ENCODE measurements at regions not wholly inside any gene's neighbourhood (a gene's known extent, or its start where the extent isn't known, plus 50 kb on each side); places are given as distances from the start of the nearest gene placed in this dataset.

DNA sequence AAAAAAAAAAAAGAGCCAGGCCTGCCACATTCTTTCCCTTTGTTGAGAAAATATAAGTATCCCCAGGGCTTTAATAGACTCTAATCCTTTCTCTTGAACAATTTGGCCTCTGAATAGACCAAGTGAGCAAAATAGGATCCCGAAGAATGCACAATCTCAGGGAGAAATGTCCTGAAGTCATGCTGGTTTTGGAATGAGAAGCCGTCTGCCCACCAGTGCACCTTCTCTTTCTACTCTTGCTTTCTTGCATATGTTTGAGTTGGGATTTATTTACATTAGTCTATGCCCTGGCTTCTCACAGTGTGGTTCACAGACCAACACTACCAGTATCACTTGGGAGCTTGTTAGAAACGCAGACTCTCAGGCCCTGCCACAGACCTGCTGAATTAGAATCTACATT is 153.0 kb downstream of the ZNF621 start:
- Histone ChIP-seq H3K27ac (ENCODE audit: low read length) (no peak overlapping the region), H3K4me3 (ENCODE audit: low read depth in 1 of 2, low read length in 2 of 2) (no peak overlapping the region), H3K79me2 (ENCODE audit: insufficient read depth, low read length) (no peaks in the 10 kb centered on the region), H3K9ac (ENCODE audit: low read depth, low read length) (no peak overlapping the region), H3K4me1 (ENCODE audit: insufficient read depth, low read length) (no peaks in the 10 kb centered on the region), H3K9me3 (ENCODE audit: insufficient read depth, low read length, severe bottlenecking) (no peaks in the 10 kb centered on the region), H3K36me3 (ENCODE audit: insufficient read depth, low read length) (no peaks in the 10 kb centered on the region), H3K27me3 (ENCODE audit: insufficient read depth, low read length, poor library complexity) (peaks cover 5% of the 10 kb centered on the region), H4K20me1 (ENCODE audit: insufficient read depth, low read length) (no peaks in the 10 kb centered on the region), H2AFZ (ENCODE audit: low read depth, low read length) (no peak overlapping the region), H3K4me2 (ENCODE audit: insufficient read depth, low read length) (no peak overlapping the region)
- ATAC-seq (ENCODE audit: insufficient read depth, low read depth) (no peak), DNase-seq (no peak)
- TF ChIP-seq, protein P1, sequence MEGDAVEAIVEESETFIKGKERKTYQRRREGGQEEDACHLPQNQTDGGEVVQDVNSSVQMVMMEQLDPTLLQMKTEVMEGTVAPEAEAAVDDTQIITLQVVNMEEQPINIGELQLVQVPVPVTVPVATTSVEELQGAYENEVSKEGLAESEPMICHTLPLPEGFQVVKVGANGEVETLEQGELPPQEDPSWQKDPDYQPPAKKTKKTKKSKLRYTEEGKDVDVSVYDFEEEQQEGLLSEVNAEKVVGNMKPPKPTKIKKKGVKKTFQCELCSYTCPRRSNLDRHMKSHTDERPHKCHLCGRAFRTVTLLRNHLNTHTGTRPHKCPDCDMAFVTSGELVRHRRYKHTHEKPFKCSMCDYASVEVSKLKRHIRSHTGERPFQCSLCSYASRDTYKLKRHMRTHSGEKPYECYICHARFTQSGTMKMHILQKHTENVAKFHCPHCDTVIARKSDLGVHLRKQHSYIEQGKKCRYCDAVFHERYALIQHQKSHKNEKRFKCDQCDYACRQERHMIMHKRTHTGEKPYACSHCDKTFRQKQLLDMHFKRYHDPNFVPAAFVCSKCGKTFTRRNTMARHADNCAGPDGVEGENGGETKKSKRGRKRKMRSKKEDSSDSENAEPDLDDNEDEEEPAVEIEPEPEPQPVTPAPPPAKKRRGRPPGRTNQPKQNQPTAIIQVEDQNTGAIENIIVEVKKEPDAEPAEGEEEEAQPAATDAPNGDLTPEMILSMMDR (IDR thresholded peaks at IDR 0.05; ENCODE audit: borderline replicate concordance, extremely low read depth, low read length, poor library complexity, severe bottlenecking), result no peak
- TF ChIP-seq EZH2 (IDR thresholded peaks at IDR 0.05; ENCODE audit: borderline replicate concordance, low read depth, low read length, severe bottlenecking), result no peak

DNA sequence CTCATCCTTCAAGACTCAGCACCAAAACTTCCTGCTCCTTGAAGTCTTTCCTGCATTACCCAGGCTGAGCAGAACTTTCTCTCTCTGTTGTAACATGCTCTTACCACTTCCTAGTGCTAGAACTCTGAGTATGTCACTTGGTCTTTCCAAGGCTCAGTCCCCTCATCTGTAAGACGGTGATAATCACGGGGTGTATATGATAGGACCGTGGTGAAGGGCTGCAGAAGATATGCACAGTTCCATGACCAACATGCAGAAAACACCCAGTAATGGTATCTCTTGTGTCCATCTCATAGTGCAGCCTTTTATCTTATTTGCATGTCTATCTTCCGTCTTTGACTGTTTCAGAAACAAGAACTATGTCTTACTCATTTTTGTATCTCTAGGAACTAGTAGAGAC is 154.5 kb downstream of the ZNF621 start:
- ATAC-seq (ENCODE audit: insufficient read depth, low read depth) (no peak), DNase-seq (no peak)
- Histone ChIP-seq H3K4me1 (ENCODE audit: insufficient read depth, low read length) (no peaks in the 10 kb centered on the region), H3K9me3 (ENCODE audit: insufficient read depth, low read length, severe bottlenecking) (no peaks in the 10 kb centered on the region), H3K36me3 (ENCODE audit: insufficient read depth, low read length) (no peaks in the 10 kb centered on the region), H3K27me3 (ENCODE audit: insufficient read depth, low read length, poor library complexity) (peaks cover 5% of the 10 kb centered on the region), H3K4me3 (ENCODE audit: low read depth in 1 of 2, low read length in 2 of 2) (no peak overlapping the region), H3K79me2 (ENCODE audit: insufficient read depth, low read length) (no peaks in the 10 kb centered on the region), H2AFZ (ENCODE audit: low read depth, low read length) (no peak overlapping the region), H4K20me1 (ENCODE audit: insufficient read depth, low read length) (no peaks in the 10 kb centered on the region), H3K4me2 (ENCODE audit: insufficient read depth, low read length) (no peak overlapping the region), H3K27ac (ENCODE audit: low read length) (no peak overlapping the region), H3K9ac (ENCODE audit: low read depth, low read length) (no peak overlapping the region)
- no peak for TF ChIP-seq EZH2 (IDR thresholded peaks at IDR 0.05; ENCODE audit: borderline replicate concordance, low read depth, low read length, severe bottlenecking)
- TF ChIP-seq, protein P1 (IDR thresholded peaks at IDR 0.05; ENCODE audit: borderline replicate concordance, extremely low read depth, low read length, poor library complexity, severe bottlenecking), result no peak

DNA sequence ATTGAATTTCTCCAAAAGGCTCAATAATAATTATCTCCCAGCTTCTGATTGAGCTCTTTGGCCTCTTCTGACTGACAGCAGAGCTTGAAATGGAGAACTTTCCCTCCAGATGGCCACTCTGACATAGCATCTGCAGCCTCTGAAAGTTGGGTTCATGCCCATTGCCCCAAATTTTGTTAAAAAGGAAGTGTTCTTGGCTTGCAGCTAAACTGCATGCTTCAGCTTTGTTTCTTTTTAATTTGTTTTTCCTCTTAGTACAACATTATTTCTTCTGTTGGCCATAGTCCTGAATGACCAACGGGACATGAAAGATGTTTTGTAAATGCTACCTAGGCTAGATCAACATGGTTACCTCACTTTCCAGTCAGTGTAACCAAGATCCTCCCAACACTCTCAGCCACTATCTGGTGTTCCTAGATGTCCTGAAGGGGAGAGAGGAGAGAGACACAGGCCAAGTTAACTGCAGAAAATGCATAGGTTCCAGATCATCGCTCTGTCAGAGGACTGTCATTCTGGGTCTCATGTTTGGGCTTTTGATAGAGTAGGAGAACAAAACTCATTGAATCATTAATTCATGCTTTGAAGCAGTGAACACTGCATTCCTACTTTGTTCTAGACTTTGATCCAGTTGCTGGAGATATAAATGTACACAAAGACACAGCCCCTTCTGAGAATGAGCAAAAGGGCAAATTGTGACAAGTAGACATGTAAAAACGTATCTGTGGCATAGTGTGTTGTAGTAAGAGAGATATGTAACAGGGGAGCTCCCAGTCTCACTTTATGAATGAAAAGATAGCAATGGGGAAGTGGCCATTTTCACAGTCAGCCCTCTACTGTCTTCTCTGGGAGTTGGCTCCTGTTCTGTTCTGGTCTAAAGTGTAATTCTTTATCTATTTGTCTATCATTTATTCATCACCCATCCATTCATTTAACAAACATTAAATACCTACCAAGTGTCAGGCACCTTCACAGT is 156.2 kb downstream of the ZNF621 start:
- Histone ChIP-seq H4K20me1 (ENCODE audit: insufficient read depth, low read length) (no peaks in the 10 kb centered on the region), H3K4me3 (ENCODE audit: low read depth in 1 of 2, low read length in 2 of 2) (no peak overlapping the region), H3K9me3 (ENCODE audit: insufficient read depth, low read length, severe bottlenecking) (no peaks in the 10 kb centered on the region), H3K36me3 (ENCODE audit: insufficient read depth, low read length) (no peaks in the 10 kb centered on the region), H3K27me3 (ENCODE audit: insufficient read depth, low read length, poor library complexity) (peaks cover 5% of the 10 kb centered on the region), H3K4me1 (ENCODE audit: insufficient read depth, low read length) (no peaks in the 10 kb centered on the region), H2AFZ (ENCODE audit: low read depth, low read length) (no peak overlapping the region), H3K9ac (ENCODE audit: low read depth, low read length) (no peak overlapping the region), H3K4me2 (ENCODE audit: insufficient read depth, low read length) (no peak overlapping the region), H3K79me2 (ENCODE audit: insufficient read depth, low read length) (no peaks in the 10 kb centered on the region), H3K27ac (ENCODE audit: low read length) (no peak overlapping the region)
- ATAC-seq (ENCODE audit: insufficient read depth, low read depth) (no peak), DNase-seq (no peak)
- TF ChIP-seq EZH2 (IDR thresholded peaks at IDR 0.05; ENCODE audit: borderline replicate concordance, low read depth, low read length, severe bottlenecking), result no peak
- TF ChIP-seq, protein P1 (IDR thresholded peaks at IDR 0.05; ENCODE audit: borderline replicate concordance, extremely low read depth, low read length, poor library complexity, severe bottlenecking), result no peak

Data from DND-41 (cell line).